IMR-90 (cell line): ENCODE measurements at regions not wholly inside any gene's neighbourhood (a gene's known extent, or its start where the extent isn't known, plus 50 kb on each side); places are given as distances from the start of the nearest gene placed in this dataset.
"Not testable (repeated sequence)": the region's sequence is repeated elsewhere in the genome, so short reads cannot be mapped to it uniquely, and the experiment has no call there.

Experiments used
- ATAC-seq: fragments of 200-7000 bp; cut with Tn5 transposase; 2 replicates; pipeline ENCODE4 v1.9.1; 2020; ENCODE audit warnings: low read depth, mild to moderate bottlenecking, moderate library complexity
- BruUV-seq: library from RNA; stranded (reverse); fragments of 400-500 nt; replicated peaks from 2 replicates; lab custom pipeline; 2021; lab: Mats Ljungman, UMichigan
- CTCF ChIA-PET: fragments of 300-600 bp; formaldehyde crosslinking; extraction: SDS; loops from one replicate; lab custom pipeline; 2021; ENCODE audit warnings: antibody characterized with exemption; lab: Yijun Ruan, JAX
- POLR2A ChIA-PET: fragments of 300-600 bp; sonication (Branson Sonifier 250); formaldehyde crosslinking; loops from one replicate; lab custom pipeline; 2022; ENCODE audit warnings: antibody characterized with exemption; ENCODE audit not compliant: unreplicated experiment; lab: Charles Lee
- DNase-seq: peaks from one replicate; pipeline ENCODE4 v3.0.0; 2013
- H2AFZ ChIP-seq: replicated peaks from 2 replicates; pipeline ENCODE3; 2013; ENCODE audit warnings: low read length, mild to moderate bottlenecking; ENCODE audit not compliant: poor library complexity
- H2AK5ac ChIP-seq: 2 replicates; pipeline ENCODE4 v1.6.1; 2013; ENCODE audit warnings: low read depth, low read length, inconsistent platforms
- H2AK9ac ChIP-seq: replicated peaks from 2 replicates; pipeline ENCODE3; 2013; ENCODE audit warnings: mild to moderate bottlenecking, low read depth, low read length, moderate library complexity; ENCODE audit not compliant: poor library complexity
- H2BK120ac ChIP-seq: 2 replicates; pipeline ENCODE4 v1.6.1; 2013; ENCODE audit warnings: low read depth, low read length, inconsistent platforms
- H2BK15ac ChIP-seq: 3 replicates; pipeline ENCODE4 v1.6.1; 2013; ENCODE audit warnings: low read depth, low read length, inconsistent platforms
- H2BK20ac ChIP-seq: 2 replicates; pipeline ENCODE4 v1.6.1; 2013; ENCODE audit warnings: low read depth, mild to moderate bottlenecking, inconsistent platforms, low read length, moderate library complexity
- H2BK5ac ChIP-seq: 2 replicates; pipeline ENCODE4 v1.6.1; 2013; ENCODE audit warnings: mild to moderate bottlenecking, low read depth, low read length, inconsistent platforms; ENCODE audit not compliant: poor library complexity, severe bottlenecking
- H3K14ac ChIP-seq: replicated peaks from 2 replicates; pipeline ENCODE4 v1.6.1; 2013; ENCODE audit warnings: low read depth, low read length, inconsistent platforms
- H3K18ac ChIP-seq: 2 replicates; pipeline ENCODE4 v1.6.1; 2013; ENCODE audit warnings: low read depth, low read length, control low read depth
- H3K23ac ChIP-seq: 2 replicates; pipeline ENCODE4 v1.6.1; 2013; ENCODE audit warnings: low read depth, low read length, inconsistent platforms
- H3K27ac ChIP-seq: 2 replicates; pipeline ENCODE4 v1.5.1; 2013; ENCODE audit warnings: mild to moderate bottlenecking, control low read depth, low read length; ENCODE audit not compliant: insufficient read depth
- H3K27me3 ChIP-seq: 2 replicates; pipeline ENCODE4 v1.6.1; 2013; ENCODE audit warnings: low read length; ENCODE audit not compliant: control insufficient read depth, insufficient read depth
- H3K36me3 ChIP-seq: 2 replicates; pipeline ENCODE4 v1.6.1; 2013; ENCODE audit warnings: low read length, mixed read lengths; ENCODE audit not compliant: control insufficient read depth, insufficient read depth
- H3K4ac ChIP-seq: 2 replicates; pipeline ENCODE4 v1.6.1; 2013; ENCODE audit warnings: low read depth, low read length, inconsistent platforms
- H3K4me1 ChIP-seq: 2 replicates; pipeline ENCODE4 v1.6.1; 2013; ENCODE audit warnings: low read length, mixed read lengths; ENCODE audit not compliant: control insufficient read depth, insufficient read depth
- H3K4me2 ChIP-seq: 2 replicates; pipeline ENCODE4 v1.6.1; 2013; ENCODE audit warnings: low read depth, mild to moderate bottlenecking, control low read depth, low read length, moderate library complexity
- H3K4me3 ChIP-seq: 2 replicates; pipeline ENCODE4 v1.5.1; 2013; ENCODE audit warnings: low read depth, mild to moderate bottlenecking, control low read depth, low read length, moderate library complexity; ENCODE audit not compliant: insufficient read depth
- H3K56ac ChIP-seq: 2 replicates; pipeline ENCODE4 v1.6.1; 2013; ENCODE audit warnings: low read length, inconsistent platforms; ENCODE audit not compliant: insufficient read depth; ENCODE audit errors: extremely low read depth
- H3K79me1 ChIP-seq, 2 experiments: 2 replicates each; pipeline ENCODE4 v1.6.1; 2013; ENCODE audit warnings: low read length in 2 of 2, inconsistent platforms in 1 of 2, low read depth in 1 of 2
- H3K9ac ChIP-seq: 2 replicates; pipeline ENCODE4 v1.6.1; 2013; ENCODE audit warnings: low read depth, low read length, control low read depth
- H3K9me1 ChIP-seq: 2 replicates; pipeline ENCODE4 v1.6.1; 2013; ENCODE audit warnings: low read length, inconsistent platforms; ENCODE audit not compliant: insufficient read depth
- H3K9me3 ChIP-seq: 2 replicates; pipeline ENCODE4 v1.6.1; 2013; ENCODE audit warnings: low read length; ENCODE audit not compliant: control insufficient read depth, insufficient read depth
- H4K20me1 ChIP-seq: 2 replicates; pipeline ENCODE4 v1.6.1; 2013; ENCODE audit warnings: low read length, inconsistent platforms; ENCODE audit not compliant: insufficient read depth
- H4K5ac ChIP-seq: 2 replicates; pipeline ENCODE4 v1.6.1; 2013; ENCODE audit warnings: mild to moderate bottlenecking, low read depth, low read length, control low read depth
- H4K8ac ChIP-seq, 2 experiments: 2 replicates each; pipeline ENCODE4 v1.6.1; 2013; ENCODE audit warnings: low read depth in 2 of 2, low read length in 2 of 2, control low read depth in 1 of 2, inconsistent platforms in 1 of 2
- H4K91ac ChIP-seq: 2 replicates; pipeline ENCODE4 v1.6.1; 2013; ENCODE audit warnings: low read depth, low read length, inconsistent platforms; ENCODE audit not compliant: insufficient read depth
- WGBS, 2 experiments: methylation state at CpG; one replicate each; pipeline versions ENCODE4 v1.1.5 to v1.1.7; 2013; ENCODE audit warnings: missing lambda C conversion rate in 2 of 2; ENCODE audit not compliant: insufficient read length in 1 of 2; ENCODE audit errors: extremely low coverage in 2 of 2; 5-methylcytosine and 5-hydroxymethylcytosine counted together
- dilution Hi-C: fragments of 300-500 bp; cut with HindIII; formaldehyde crosslinking; loops from one replicate; pipeline ENCODE4 v1.14.3; 2018; ENCODE audit warnings: low sequenced_read_pairs; ENCODE audit not compliant: unreplicated experiment
- in situ Hi-C: fragments of 300-500 bp; cut with MboI; formaldehyde crosslinking; loops from 3 replicates; pipeline ENCODE4 v1.14.3; 2019; ENCODE audit warnings: low sequenced_read_pairs, inconsistent platforms, mixed read lengths
- intact Hi-C: fragments of 100-400 bp; cut with micrococcal nuclease; formaldehyde crosslinking; loops from 2 replicates; pipeline ENCODE4 v1.10.0; 2022

DNA sequence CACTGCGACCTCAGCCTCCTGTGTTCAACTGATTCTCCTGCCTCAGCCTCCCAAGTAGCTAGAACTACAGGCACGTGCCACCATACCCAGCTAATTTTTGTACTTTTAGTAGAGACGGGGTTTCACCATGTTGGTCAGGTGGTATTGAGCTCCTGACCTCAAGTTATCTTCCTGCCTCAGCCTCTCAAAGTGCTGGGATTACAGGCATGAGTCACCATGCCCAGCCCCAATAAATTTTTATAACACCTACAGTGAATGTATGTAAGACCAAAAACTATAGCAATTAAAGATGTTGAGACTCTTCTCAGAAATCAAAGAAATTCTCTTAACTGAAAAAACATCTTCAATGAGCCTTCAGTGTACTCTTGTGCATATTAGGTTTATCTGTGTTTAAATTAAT is 82.2 kb upstream of the MITF start:
- BruUV-seq, H3K4me3 ChIP-seq, in situ Hi-C loops, H3K27me3 ChIP-seq, H4K20me1 ChIP-seq, H2AK5ac ChIP-seq, H2BK15ac ChIP-seq, H4K8ac ChIP-seq, H3K23ac ChIP-seq, dilution Hi-C loops, H2BK120ac ChIP-seq, H3K27ac ChIP-seq, H2AFZ ChIP-seq, H3K18ac ChIP-seq, H3K9me3 ChIP-seq, H3K9me1 ChIP-seq, H3K36me3 ChIP-seq, H2AK9ac ChIP-seq, H3K9ac ChIP-seq, ATAC-seq, CTCF ChIA-PET, H2BK5ac ChIP-seq, H2BK20ac ChIP-seq, H4K91ac ChIP-seq, H4K5ac ChIP-seq, H3K4ac ChIP-seq, H3K4me2 ChIP-seq, intact Hi-C loops, DNase-seq, H3K14ac ChIP-seq, POLR2A ChIA-PET, H3K56ac ChIP-seq, H3K4me1 ChIP-seq, H3K79me1 ChIP-seq: not testable (repeated sequence)
- no CpG with 5 or more reads among the region's 3 CpGs for WGBS, 2 experiments
